ENCODE measurements at regions not wholly inside any gene's neighbourhood (a gene's known extent, or its start where the extent isn't known, plus 50 kb on each side); places are given as distances from the start of the nearest gene placed in this dataset.

DNA sequence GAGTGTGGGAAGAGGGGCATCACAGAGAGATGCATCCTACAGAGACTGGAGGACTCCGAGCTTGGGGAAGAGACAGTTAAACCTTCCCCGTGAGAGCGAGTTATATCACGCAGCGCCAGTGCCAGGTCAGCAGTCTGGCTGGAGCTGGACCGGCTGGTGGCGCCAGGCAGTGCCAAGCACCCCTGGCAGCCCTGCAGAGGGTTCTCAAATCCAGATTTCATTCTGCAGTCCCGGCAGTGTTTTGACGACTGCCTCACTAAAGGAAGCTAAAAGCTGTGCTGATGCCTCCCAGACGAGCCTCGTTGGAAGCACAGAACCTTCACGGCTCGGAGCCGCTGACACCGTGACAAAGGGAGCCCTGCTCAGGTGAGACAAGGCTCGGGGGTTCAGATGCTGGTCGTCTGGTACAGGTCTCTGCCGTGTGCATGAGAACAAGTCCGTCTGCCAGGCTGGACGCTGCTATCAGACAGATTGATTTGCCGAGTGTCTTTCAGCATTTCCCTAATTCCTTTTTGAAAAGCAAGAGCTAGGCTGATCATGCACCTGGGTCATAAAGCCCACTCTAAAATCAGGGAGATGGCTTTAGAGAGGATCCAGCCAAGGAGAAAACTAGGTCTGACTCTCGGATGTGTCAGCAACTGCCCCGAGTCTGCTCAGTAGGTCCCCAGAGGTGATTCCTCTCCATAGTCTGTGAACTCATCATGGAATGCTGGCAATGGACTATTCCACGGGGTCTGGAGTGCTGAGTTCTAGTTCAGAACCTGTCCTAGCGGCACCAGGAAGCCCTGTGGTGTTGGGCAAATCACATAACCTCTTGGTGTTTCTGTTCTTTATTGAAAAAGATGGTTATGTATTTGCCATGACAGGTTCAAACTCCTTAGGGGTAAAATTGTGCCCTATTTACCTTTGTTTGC lies 240.6 kb downstream of the SOX11 start:
- Histone ChIP-seq H2AFZ (ENCODE audit: low read depth, low read length, poor library complexity, severe bottlenecking) (no peak overlapping the region), H3K79me2 (ENCODE audit: insufficient read depth, low read length) (no peaks in the 10 kb centered on the region), H3K9me2 (ENCODE audit: insufficient read depth) (no peaks in the 10 kb centered on the region), H3K9ac (ENCODE audit: low read length) (no peak overlapping the region), H3K9me3 (ENCODE audit: control insufficient read depth in 1 of 2, insufficient read depth in 1 of 2, low read depth in 1 of 2, low read length in 2 of 2) (peaks cover 3 to 16% of the 10 kb centered on the region in 2 experiments; a peak in 2 of 4 replicates), H3K4me1 (ENCODE audit: control insufficient read depth in 1 of 2, insufficient read depth in 2 of 2, low read length in 2 of 2) (no peaks in the 10 kb centered on the region), H3K36me3 (ENCODE audit: control insufficient read depth in 1 of 2, insufficient read depth in 2 of 2, low read length in 2 of 2) (no peaks in the 10 kb centered on the region), H3K27me3 (ENCODE audit: insufficient read depth, low read length) (no peaks in the 10 kb centered on the region), H3K4me2 (ENCODE audit: low read length) (no peak overlapping the region), H4K20me1 (ENCODE audit: insufficient read depth) (no peaks in the 10 kb centered on the region), H3K27ac (ENCODE audit: low read depth, low read length) (no peak overlapping the region), H3K4me3 (replicated peaks in 1 of 2; ENCODE audit: low read depth in 1 of 2, low read length in 2 of 2) (no peak overlapping the region)
- ChIA-PET RAD21 (ENCODE audit: low non-redundant PET in 1 of 2, low total read pairs in 2 of 2, uncharacterized antibody in 2 of 2, unreplicated experiment in 2 of 2) (no interaction called here), CTCF (no interaction called here), POLR2A (no interaction called here)
- BruUV-seq (replicated peaks), result no TSS peak
- TF ChIP-seq YY1 (IDR thresholded peaks at IDR 0.05; ENCODE audit: extremely low read depth, insufficient replicate concordance, low read depth, low read length) (no peak), JUND (IDR thresholded peaks at IDR 0.05) (no peak), ZBTB33 (IDR thresholded peaks at IDR 0.05; ENCODE audit: extremely low read depth, insufficient replicate concordance, low read length) (no peak), CBX3 (IDR thresholded peaks at IDR 0.05; ENCODE audit: low read depth) (no peak), ELF1 (IDR thresholded peaks at IDR 0.05; ENCODE audit: borderline replicate concordance, low read depth) (no peak), FOSL1 (IDR thresholded peaks at IDR 0.05; ENCODE audit: low read depth) (no peak), EZH2phosphoT487 (IDR thresholded peaks at IDR 0.05; ENCODE audit: borderline replicate concordance) (no peak), SP1 (IDR thresholded peaks at IDR 0.05; ENCODE audit: low read depth) (no peak)
- TF ChIP-seq, protein P1, sequence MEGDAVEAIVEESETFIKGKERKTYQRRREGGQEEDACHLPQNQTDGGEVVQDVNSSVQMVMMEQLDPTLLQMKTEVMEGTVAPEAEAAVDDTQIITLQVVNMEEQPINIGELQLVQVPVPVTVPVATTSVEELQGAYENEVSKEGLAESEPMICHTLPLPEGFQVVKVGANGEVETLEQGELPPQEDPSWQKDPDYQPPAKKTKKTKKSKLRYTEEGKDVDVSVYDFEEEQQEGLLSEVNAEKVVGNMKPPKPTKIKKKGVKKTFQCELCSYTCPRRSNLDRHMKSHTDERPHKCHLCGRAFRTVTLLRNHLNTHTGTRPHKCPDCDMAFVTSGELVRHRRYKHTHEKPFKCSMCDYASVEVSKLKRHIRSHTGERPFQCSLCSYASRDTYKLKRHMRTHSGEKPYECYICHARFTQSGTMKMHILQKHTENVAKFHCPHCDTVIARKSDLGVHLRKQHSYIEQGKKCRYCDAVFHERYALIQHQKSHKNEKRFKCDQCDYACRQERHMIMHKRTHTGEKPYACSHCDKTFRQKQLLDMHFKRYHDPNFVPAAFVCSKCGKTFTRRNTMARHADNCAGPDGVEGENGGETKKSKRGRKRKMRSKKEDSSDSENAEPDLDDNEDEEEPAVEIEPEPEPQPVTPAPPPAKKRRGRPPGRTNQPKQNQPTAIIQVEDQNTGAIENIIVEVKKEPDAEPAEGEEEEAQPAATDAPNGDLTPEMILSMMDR (IDR thresholded peaks at IDR 0.05 in 2 of 3, conservative IDR thresholded peaks at IDR 0.05 in 1 of 3; ENCODE audit: borderline replicate concordance in 1 of 3, insufficient read depth in 1 of 3, low read depth in 2 of 3, low read length in 2 of 3), result no peak
- DNase-seq (ENCODE audit: low read depth, low spot score) (no peak), ATAC-seq (no peak)
- intact Hi-C loops (cut with micrococcal nuclease), result no loop called here

All from HCT116 (cell line).